A673 (cell line): ENCODE measurements at regions not wholly inside any gene's neighbourhood (a gene's known extent, or its start where the extent isn't known, plus 50 kb on each side); places are given as distances from the start of the nearest gene placed in this dataset.

Source experiments
- BruUV-seq: library from RNA; stranded (reverse); fragments of 400-500 nt; replicated peaks from 2 replicates; lab custom pipeline; 2021; lab: Mats Ljungman, UMichigan
- CTCF ChIA-PET: fragments of 300-600 bp; sonication (Branson Sonifier 250); formaldehyde crosslinking; loops from one replicate; lab custom pipeline; 2022; ENCODE audit warnings: antibody characterized with exemption; lab: Charles Lee
- POLR2A ChIA-PET: fragments of 300-600 bp; sonication (Branson Sonifier 250); formaldehyde crosslinking; loops from one replicate; lab custom pipeline; 2022; ENCODE audit warnings: antibody characterized with exemption; ENCODE audit not compliant: low non-redundant PET; lab: Charles Lee
- DNase-seq: peaks from one replicate; pipeline ENCODE4 v3.0.0-alpha.2; 2015; ENCODE audit warnings: low spot score
- H3K27ac ChIP-seq: fragments of 200-600 bp; sonication (generic); 2 replicates; pipeline ENCODE4 v1.5.1; 2016; ENCODE audit warnings: mixed run types, low read depth, mild to moderate bottlenecking, mixed read lengths, antibody characterized with exemption, low read length; ENCODE audit not compliant: poor library complexity, severe bottlenecking
- H3K27me3 ChIP-seq: fragments of 200-600 bp; sonication (generic); replicated peaks from 2 replicates; pipeline ENCODE4 v1.6.1; 2017; ENCODE audit warnings: mixed run types, low read depth, mild to moderate bottlenecking, mixed read lengths, antibody characterized with exemption, low read length; ENCODE audit not compliant: insufficient read depth, poor library complexity
- H3K36me3 ChIP-seq: fragments of 200-600 bp; sonication (generic); 2 replicates; pipeline ENCODE4 v1.6.1; 2016; ENCODE audit warnings: mixed run types, mild to moderate bottlenecking, mixed read lengths, antibody characterized with exemption, low read length; ENCODE audit not compliant: insufficient read depth, poor library complexity, severe bottlenecking
- H3K4me1 ChIP-seq: fragments of 200-600 bp; sonication (generic); 2 replicates; pipeline ENCODE4 v1.6.1; 2017; ENCODE audit warnings: mixed run types, mild to moderate bottlenecking, mixed read lengths, antibody characterized with exemption, low read length; ENCODE audit not compliant: insufficient read depth, poor library complexity, severe bottlenecking
- H3K4me3 ChIP-seq: fragments of 200-600 bp; sonication (generic); 2 replicates; pipeline ENCODE4 v1.5.1; 2016; ENCODE audit warnings: low read depth, mixed run types, mild to moderate bottlenecking, mixed read lengths, low read length; ENCODE audit not compliant: poor library complexity, severe bottlenecking
- H3K9me3 ChIP-seq: fragments of 200-600 bp; sonication (generic); 2 replicates; pipeline ENCODE4 v1.6.1; 2016; ENCODE audit warnings: mixed run types, low read depth, mild to moderate bottlenecking, mixed read lengths, antibody characterized with exemption, low read length; ENCODE audit not compliant: poor library complexity, severe bottlenecking
- CTCF ChIP-seq: fragments of 300-800, 200-600 bp; sonication (generic); conservative IDR thresholded peaks from 2 replicates; pipeline ENCODE4 v1.5.1; 2017; ENCODE audit warnings: low read depth, mild to moderate bottlenecking, antibody characterized with exemption, low read length, moderate library complexity, mixed read lengths
- EZH2 ChIP-seq: fragments of 200-600 bp; sonication (generic); IDR thresholded peaks from 2 replicates; pipeline ENCODE4 v1.6.1; 2017; ENCODE audit warnings: borderline replicate concordance, low read depth, mild to moderate bottlenecking, mixed read lengths, antibody characterized with exemption, low read length; ENCODE audit not compliant: poor library complexity, severe bottlenecking
- intact Hi-C: fragments of 100-400 bp; cut with micrococcal nuclease; formaldehyde crosslinking; loops from one replicate; pipeline ENCODE4 v1.10.0; 2022; ENCODE audit not compliant: unreplicated experiment

- ChIA-PET POLR2A (no interaction called here), CTCF (no interaction called here)
- Histone ChIP-seq H3K27me3 (no peaks in the 10 kb centered on the region), H3K4me1 (no peaks in the 10 kb centered on the region), H3K9me3 (peaks cover 7% of the 10 kb centered on the region), H3K4me3 (no peak overlapping the region), H3K36me3 (no peaks in the 10 kb centered on the region), H3K27ac (no peak overlapping the region)
- TF ChIP-seq EZH2 (no peak), CTCF (no peak)
- DNase-seq = no peak
- BruUV-seq = no TSS peak
- intact Hi-C loops = no loop called here
Measured at GRCh38 chr6:164325168-164325567, 910.6 kb downstream of the QKI start.

DNA sequence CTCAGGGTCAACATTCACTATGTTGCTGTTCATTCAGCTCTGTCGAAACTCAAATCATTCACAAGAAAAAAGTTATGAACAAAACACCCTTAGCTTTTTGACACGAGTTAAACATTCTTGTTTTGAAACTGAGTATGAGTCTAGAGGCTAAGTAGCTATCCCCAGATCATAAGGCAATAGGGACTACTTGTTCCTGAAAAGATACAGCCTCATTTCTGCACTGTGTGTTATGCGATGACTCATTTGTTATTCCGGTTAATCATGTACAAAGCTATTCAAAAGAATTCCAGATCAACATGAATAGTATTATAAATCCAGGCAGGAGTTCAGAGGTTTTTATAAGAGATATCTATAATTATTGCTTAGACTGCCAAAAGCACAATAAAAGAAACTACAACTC is 908.0 kb downstream of the QKI start:
- Histone ChIP-seq H3K9me3 (peaks cover 1% of the 10 kb centered on the region), H3K27ac (no peak overlapping the region), H3K4me1 (no peaks in the 10 kb centered on the region), H3K36me3 (no peaks in the 10 kb centered on the region), H3K4me3 (no peak overlapping the region), H3K27me3 (no peaks in the 10 kb centered on the region)
- intact Hi-C loops = no loop called here
- ChIA-PET CTCF (interaction anchor here (0.5 kb wide), 1 partner anchor 1843 kb away, joined by 4 read pairs; no protein-coding TSS in a partner anchor), POLR2A (no interaction called here)
- TF ChIP-seq EZH2 = no peak
- no peak for TF ChIP-seq CTCF
- DNase-seq = peak; percentile 1
- BruUV-seq = no TSS peak

DNA sequence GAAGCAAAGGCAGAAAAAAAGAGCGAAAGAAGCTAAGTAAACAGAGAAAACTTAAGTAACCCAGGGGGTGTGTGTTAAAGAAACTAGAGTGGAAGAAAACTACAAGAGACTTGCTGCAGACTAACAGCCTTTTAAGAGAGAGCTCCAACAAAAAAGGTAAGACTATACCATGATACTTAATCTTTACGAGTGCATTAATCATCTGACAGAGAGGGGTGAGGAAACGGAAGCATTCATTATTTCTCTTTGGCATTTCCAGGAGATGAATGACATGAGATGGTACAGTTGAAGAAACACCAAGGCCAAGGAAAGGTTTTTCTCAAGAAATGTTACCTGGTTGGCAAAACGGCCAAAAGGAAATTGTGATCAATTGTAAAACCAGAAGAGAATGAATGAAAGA is 906.8 kb downstream of the QKI start:
- no peaks in the 10 kb centered on the region for H3K36me3 ChIP-seq
- H3K4me3 ChIP-seq = no peak overlapping the region
- TF ChIP-seq CTCF = no peak
- no peak for TF ChIP-seq EZH2
- no peaks in the 10 kb centered on the region for H3K27me3 ChIP-seq
- CTCF ChIA-PET = no interaction called here
- no TSS peak for BruUV-seq
- POLR2A ChIA-PET = no interaction called here
- H3K9me3 ChIP-seq = no peaks in the 10 kb centered on the region
- no peak overlapping the region for H3K27ac ChIP-seq
- no peak for DNase-seq
- H3K4me1 ChIP-seq = no peaks in the 10 kb centered on the region
- intact Hi-C loops = no loop called here
